GM18519 (cell line): ENCODE measurements at regions not wholly inside any gene's neighbourhood (a gene's known extent, or its start where the extent isn't known, plus 50 kb on each side); places are given as distances from the start of the nearest gene placed in this dataset.
"Not testable (repeated sequence)": the region's sequence is repeated elsewhere in the genome, so short reads cannot be mapped to it uniquely, and the experiment has no call there.

Experiments
- ATAC-seq: cut with Tn5 transposase; IDR thresholded peaks from one replicate; pipeline ENCODE4 v1.9.1; 2021; ENCODE audit warnings: mild to moderate bottlenecking, moderate library complexity; ENCODE audit not compliant: unreplicated experiment, low FRiP score

DNA sequence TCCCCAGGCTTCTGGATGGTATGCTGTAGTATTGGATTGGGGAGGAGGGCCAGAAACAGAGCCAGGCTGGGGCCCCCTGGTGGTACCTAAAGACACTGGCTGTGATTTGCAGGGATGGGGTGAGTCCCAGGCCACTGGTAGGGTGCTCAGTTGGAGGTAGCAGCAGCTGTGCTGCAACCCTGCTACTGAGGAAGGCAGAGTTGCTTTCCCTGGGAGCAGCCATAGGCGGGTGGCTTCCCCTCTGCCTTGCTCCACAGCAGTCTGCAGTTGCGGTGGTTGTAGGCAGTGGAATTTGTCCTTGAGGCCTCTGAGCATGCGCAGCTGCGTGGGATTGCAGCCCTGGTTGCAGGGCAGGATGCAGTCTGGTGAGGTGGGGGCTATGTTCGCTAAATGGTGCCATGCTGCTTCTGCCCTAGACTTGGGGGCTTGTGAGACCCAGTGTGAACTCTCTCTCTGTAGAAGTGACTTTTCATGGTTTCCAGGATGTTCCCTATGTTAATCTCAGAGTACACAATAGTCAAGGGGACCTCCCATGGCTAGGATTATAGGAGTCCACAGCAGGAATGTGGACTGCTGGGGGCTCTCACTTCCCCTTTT, 443.5 kb downstream of the XIRP2 start:
- ATAC-seq: peak; percentile 67

DNA sequence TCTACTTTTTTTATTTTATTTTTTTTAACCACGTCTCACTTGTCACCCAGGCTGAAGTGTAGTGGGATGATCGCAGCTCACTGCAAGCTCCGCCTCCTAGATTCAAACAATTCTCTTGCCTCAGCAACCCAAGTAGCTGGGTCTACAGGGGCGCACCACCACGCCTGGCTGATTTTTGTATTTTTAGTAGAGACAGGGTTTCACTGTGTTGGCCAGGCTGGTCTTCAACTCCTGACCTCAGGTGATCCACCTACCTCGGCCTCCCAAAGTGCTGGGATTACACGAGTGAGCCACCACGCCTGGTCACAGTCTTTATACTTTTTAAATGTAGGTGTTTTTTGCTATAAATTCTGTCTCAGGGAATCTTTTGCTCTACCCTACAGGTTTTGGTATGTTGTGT, 440.5 kb downstream of the XIRP2 start:
- not testable (repeated sequence) for ATAC-seq

DNA sequence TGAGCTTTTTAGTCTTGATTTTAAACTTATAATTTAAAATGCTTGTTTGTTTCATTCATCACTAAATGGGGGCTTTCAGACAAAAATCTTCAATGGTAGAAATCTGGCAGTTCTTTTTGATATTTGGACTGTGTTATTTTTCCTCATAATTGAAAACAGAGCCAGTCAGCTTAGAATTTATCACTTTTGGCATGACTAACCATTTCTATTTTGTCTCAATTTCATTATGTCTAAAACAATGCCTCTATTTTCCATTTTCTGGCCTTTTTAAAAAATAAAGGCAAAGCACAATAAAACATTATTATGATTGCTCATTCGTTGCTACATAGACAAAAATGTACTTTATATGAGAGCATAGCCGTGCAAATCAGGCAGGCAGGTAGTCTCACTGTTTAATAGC, 434.5 kb downstream of the XIRP2 start:
- no peak for ATAC-seq

DNA sequence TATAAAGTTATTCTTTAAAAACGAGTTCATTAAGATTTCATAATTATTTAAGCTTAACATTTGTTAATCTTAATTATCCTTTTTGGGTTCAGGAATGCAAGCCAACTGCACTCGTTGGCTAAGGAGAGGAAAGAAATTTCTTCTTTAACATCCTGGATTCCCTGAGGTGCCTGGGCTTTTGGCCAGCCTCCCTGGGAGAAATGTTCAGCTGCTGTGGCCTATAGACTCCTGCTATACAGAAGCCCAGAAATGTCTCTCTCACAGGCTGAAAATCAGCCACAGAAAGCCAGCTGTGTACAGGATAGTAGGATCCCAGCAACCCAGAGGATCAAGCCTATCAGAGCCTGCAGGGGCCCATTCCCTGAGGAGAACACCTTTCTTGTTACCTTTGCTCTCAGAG, 430.3 kb downstream of the XIRP2 start:
- ATAC-seq: no peak

DNA sequence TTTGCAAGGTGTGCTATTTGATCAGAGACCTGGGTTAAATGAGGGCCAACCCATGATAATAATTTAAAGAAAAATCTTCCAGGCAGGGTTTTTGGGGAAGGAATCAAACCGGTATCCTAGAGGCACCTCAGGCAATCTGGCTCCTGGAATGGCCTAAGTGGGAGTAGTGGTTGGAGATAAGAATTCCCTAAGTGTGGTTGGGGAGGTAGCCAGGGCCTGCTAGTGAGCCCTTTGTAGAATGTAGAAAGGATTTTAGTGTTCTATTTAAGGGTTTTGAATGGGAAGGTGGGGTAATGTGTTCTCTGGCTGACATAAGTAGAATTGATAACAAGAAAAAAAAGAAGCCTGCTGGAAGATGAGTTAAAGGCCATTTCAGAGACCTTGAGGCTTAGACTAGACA, 422.2 kb downstream of the XIRP2 start:
- no peak for ATAC-seq
